Activated T-cell treated with anti-CD3 and anti-CD28 coated beads, Interleukin-2, amount 50 U/mL, for 4 hours (primary cell): ENCODE measurements at regions not wholly inside any gene's neighbourhood (a gene's known extent, or its start where the extent isn't known, plus 50 kb on each side); places are given as distances from the start of the nearest gene placed in this dataset.
"Not testable (repeated sequence)": the region's sequence is repeated elsewhere in the genome, so short reads cannot be mapped to it uniquely, and the experiment has no call there.

Experiments used
- ATAC-seq, 2 donors: fragments of 200-7000 bp; cut with Tn5 transposase; one replicate each; pipeline ENCODE4 v1.10.0; 2021
- DNase-seq: peaks from one replicate; pipeline ENCODE4 v3.0.0-alpha.2; 2020
- H3K27me3 Mint-ChIP-seq: one replicate; pipeline ENCODE4 v1.8.0; 2021; ENCODE audit warnings: low read depth, mixed read lengths
- H3K36me3 Mint-ChIP-seq: one replicate; pipeline ENCODE4 v1.8.0; 2022; ENCODE audit warnings: mixed read lengths; ENCODE audit not compliant: insufficient read depth
- H3K4me1 Mint-ChIP-seq: one replicate; pipeline ENCODE4 v1.8.0; 2021; ENCODE audit warnings: low read depth, mixed read lengths
- H3K4me3 Mint-ChIP-seq: one replicate; pipeline ENCODE4 v1.8.0; 2021; ENCODE audit warnings: mild to moderate bottlenecking, moderate library complexity, mixed read lengths
- H3K9me3 Mint-ChIP-seq: one replicate; pipeline ENCODE4 v1.8.0; 2021; ENCODE audit warnings: mixed read lengths

- ATAC-seq, result no peak
- H3K27me3 Mint-ChIP-seq, result no peaks in the 10 kb centered on the region
- H3K36me3 Mint-ChIP-seq, result peaks cover 29% of the 10 kb centered on the region
- no peaks in the 10 kb centered on the region for H3K9me3 Mint-ChIP-seq
- no peak for DNase-seq
- no peak overlapping the region for H3K4me3 Mint-ChIP-seq
- H3K4me1 Mint-ChIP-seq, result no peaks in the 10 kb centered on the region
These were observed 91.6 kb upstream of the NUDT6 start for GRCh38 chr4:123014038-123014437.

- Mint-ChIP-seq H3K4me1 (no peaks in the 10 kb centered on the region), H3K4me3 (no peak overlapping the region), H3K9me3 (peaks cover 4% of the 10 kb centered on the region), H3K27me3 (no peaks in the 10 kb centered on the region), H3K36me3 (peaks cover 26% of the 10 kb centered on the region)
- DNase-seq (no peak), ATAC-seq (no peak)
These were observed 94.7 kb upstream of the NUDT6 start for GRCh38 chr4:123017078-123017477.

GRCh38 chr4:123017636-123018395 lies 95.4 kb upstream of the NUDT6 start:
- ATAC-seq (no peak), DNase-seq (no peak)
- peaks cover 21% of the 10 kb centered on the region for H3K36me3 Mint-ChIP-seq
- peaks cover 4% of the 10 kb centered on the region for H3K9me3 Mint-ChIP-seq
- H3K4me1 Mint-ChIP-seq, result no peaks in the 10 kb centered on the region
- H3K4me3 Mint-ChIP-seq, result no peak overlapping the region
- H3K27me3 Mint-ChIP-seq, result no peaks in the 10 kb centered on the region

DNA sequence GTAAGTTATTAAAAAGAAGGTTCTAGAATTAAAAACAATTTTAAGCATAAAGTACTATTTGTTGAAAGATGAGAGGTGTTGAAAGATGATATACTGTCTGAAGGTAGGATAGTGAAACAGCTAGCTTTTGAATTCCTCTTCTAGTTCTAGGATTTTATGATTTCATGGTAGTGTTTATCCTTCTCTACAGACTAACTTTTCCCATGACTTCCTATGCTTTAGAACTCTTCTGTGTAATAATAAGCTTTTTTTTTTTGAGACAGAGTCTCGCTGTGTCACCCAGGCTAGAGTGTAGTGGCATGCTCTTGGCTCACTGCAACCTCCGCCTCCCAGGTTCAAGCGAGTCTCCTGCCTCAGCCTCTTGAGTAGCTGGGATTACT lies 96.0 kb upstream of the NUDT6 start:
- Mint-ChIP-seq H3K4me3 (no peak overlapping the region), H3K36me3 (peaks cover 20% of the 10 kb centered on the region), H3K9me3 (peaks cover 4% of the 10 kb centered on the region), H3K4me1 (no peaks in the 10 kb centered on the region), H3K27me3 (no peaks in the 10 kb centered on the region)
- DNase-seq (no peak), ATAC-seq (no peak)

GRCh38 chr4:123020285-123020684 lies 97.9 kb upstream of the NUDT6 start:
- H3K9me3 Mint-ChIP-seq, result peaks cover 4% of the 10 kb centered on the region
- H3K4me3 Mint-ChIP-seq, result no peak overlapping the region
- no peaks in the 10 kb centered on the region for H3K27me3 Mint-ChIP-seq
- ATAC-seq, result no peak
- DNase-seq, result no peak
- peaks cover 22% of the 10 kb centered on the region for H3K36me3 Mint-ChIP-seq
- H3K4me1 Mint-ChIP-seq, result no peaks in the 10 kb centered on the region

DNA sequence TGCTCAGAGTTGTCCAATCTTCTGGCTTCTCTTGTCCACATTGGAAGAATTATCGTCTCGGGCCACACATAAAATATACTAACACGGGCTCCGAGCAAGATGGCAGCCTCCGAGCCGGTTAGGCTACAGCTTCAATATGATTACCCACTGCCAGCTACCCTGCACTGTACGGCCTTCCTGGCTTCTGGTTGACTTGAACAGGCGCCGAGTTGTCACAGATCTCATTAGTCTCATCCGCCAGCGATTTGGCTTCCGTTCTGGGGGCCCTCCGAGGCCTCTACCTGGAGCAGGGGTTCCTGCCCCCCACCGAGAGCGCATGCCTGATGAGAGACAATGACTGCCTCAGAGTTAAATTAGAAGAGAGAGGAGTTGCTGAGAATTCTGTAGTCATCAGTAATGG lies 101.2 kb upstream of the NUDT6 start:
- H3K36me3 Mint-ChIP-seq, result peaks cover 36% of the 10 kb centered on the region

GRCh38 chr4:123024710-123025109 lies 102.3 kb upstream of the NUDT6 start:
- no peak for ATAC-seq
- H3K9me3 Mint-ChIP-seq, result peaks cover 4% of the 10 kb centered on the region
- no peak overlapping the region for H3K4me3 Mint-ChIP-seq

More for the DNA sequence above, 101.2 kb upstream of the NUDT6 start:
- H3K27me3 Mint-ChIP-seq, result no peaks in the 10 kb centered on the region
- H3K4me1 Mint-ChIP-seq, result peaks cover 3% of the 10 kb centered on the region
- peaks cover 4% of the 10 kb centered on the region for H3K9me3 Mint-ChIP-seq
- no peak overlapping the region for H3K4me3 Mint-ChIP-seq
- no peak for ATAC-seq
- no peak for DNase-seq

GRCh38 chr4:123025398-123025797 lies 103.0 kb upstream of the NUDT6 start:
- Mint-ChIP-seq H3K4me1 (peaks cover 3% of the 10 kb centered on the region), H3K9me3 (peaks cover 4% of the 10 kb centered on the region), H3K4me3 (no peak overlapping the region), H3K27me3 (no peaks in the 10 kb centered on the region), H3K36me3 (peaks cover 37% of the 10 kb centered on the region)
- ATAC-seq (no peak), DNase-seq (no peak)

More at GRCh38 chr4:123024710-123025109, 102.3 kb upstream of the NUDT6 start:
- no peaks in the 10 kb centered on the region for H3K27me3 Mint-ChIP-seq
- H3K4me1 Mint-ChIP-seq, result peaks cover 3% of the 10 kb centered on the region
- DNase-seq, result no peak
- H3K36me3 Mint-ChIP-seq, result peaks cover 41% of the 10 kb centered on the region

DNA sequence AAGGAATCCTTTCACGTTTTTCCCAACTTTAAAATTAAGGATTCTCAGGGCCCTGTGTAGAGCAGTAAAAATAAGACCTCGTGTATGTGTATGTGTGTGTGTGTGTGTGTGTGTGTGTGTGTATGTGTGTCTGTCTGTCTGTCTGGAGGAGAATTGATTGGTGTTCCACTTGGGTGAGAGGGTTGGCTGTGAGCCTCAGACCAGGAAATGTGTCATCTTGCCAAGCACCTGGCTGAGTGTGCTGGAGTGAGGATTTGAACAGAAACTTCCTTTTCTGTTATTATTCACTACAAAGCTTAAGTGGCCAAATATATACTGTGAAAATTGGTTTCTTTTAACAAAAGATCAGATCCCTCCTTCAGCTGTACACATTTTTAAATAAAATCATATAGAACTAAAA lies 103.6 kb upstream of the NUDT6 start:
- not testable (repeated sequence) for ATAC-seq, H3K9me3 Mint-ChIP-seq, H3K4me3 Mint-ChIP-seq, DNase-seq, H3K27me3 Mint-ChIP-seq, H3K4me1 Mint-ChIP-seq
- H3K36me3 Mint-ChIP-seq, result peaks cover 35% of the 10 kb centered on the region

DNA sequence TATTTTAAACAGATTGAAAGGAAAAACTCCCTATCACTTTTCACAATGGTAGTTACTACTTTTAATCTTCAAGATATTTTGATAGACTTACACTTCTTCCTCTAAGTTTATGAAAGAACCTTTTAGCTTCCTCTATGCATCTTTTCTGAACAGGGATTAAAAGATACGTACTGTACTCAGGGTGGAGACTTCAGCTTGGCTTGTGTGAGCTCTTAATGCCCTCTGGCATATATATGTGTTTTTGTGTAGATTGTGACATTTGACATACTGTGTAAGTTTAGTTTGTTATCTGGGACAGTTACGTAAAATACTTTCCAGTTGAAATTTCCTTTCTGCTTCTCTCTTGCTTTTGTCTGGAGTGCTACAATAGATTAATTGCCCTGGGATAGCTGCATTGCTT lies 109.3 kb upstream of the NUDT6 start:
- Mint-ChIP-seq H3K9me3 (no peaks in the 10 kb centered on the region), H3K36me3 (peaks cover 39% of the 10 kb centered on the region), H3K4me3 (no peak overlapping the region), H3K27me3 (no peaks in the 10 kb centered on the region), H3K4me1 (no peaks in the 10 kb centered on the region)
- DNase-seq, result no peak
- ATAC-seq, result no peak

GRCh38 chr4:123034023-123034422 lies 111.6 kb upstream of the NUDT6 start:
- DNase-seq, result no peak
- Mint-ChIP-seq H3K4me1 (no peaks in the 10 kb centered on the region), H3K27me3 (no peaks in the 10 kb centered on the region), H3K9me3 (no peaks in the 10 kb centered on the region), H3K4me3 (no peak overlapping the region), H3K36me3 (peaks cover 28% of the 10 kb centered on the region)
- ATAC-seq, result no peak

- H3K9me3 Mint-ChIP-seq, result no peaks in the 10 kb centered on the region
- DNase-seq (no peak), ATAC-seq (no peak)
- no peak overlapping the region for H3K4me3 Mint-ChIP-seq
- peaks cover 25% of the 10 kb centered on the region for H3K36me3 Mint-ChIP-seq
- no peaks in the 10 kb centered on the region for H3K27me3 Mint-ChIP-seq
- no peaks in the 10 kb centered on the region for H3K4me1 Mint-ChIP-seq
These were observed 112.8 kb upstream of the NUDT6 start for GRCh38 chr4:123035239-123035638.

GRCh38 chr4:123037804-123038203 lies 115.4 kb upstream of the NUDT6 start:
- peaks cover 2% of the 10 kb centered on the region for H3K4me1 Mint-ChIP-seq
- DNase-seq (no peak), ATAC-seq (no peak)
- peaks cover 12% of the 10 kb centered on the region for H3K9me3 Mint-ChIP-seq
- H3K4me3 Mint-ChIP-seq, result no peak overlapping the region
- no peaks in the 10 kb centered on the region for H3K27me3 Mint-ChIP-seq
- H3K36me3 Mint-ChIP-seq, result peaks cover 26% of the 10 kb centered on the region

DNA sequence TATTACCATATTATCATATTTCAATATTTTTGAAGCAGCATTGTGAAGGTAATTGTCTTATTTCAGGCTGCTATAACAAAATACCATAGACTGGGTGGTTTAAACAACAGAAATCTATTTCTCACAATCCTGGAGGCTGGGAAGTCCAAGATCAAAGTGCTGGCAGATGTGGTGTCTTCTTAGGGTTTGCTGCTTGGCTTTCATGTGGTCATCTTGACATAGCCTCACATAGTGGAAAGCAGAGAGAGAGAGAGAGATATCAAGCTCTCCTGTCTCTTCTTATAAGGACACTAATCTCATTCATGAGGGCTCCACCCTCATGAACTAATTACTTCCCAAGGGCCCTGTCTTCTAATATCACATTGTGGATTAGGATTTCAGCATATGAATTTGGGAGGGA lies 119.7 kb upstream of the NUDT6 start:
- no peak for ATAC-seq
- Mint-ChIP-seq H3K27me3 (no peaks in the 10 kb centered on the region), H3K4me3 (no peak overlapping the region), H3K36me3 (peaks cover 37% of the 10 kb centered on the region), H3K4me1 (peaks cover 2% of the 10 kb centered on the region), H3K9me3 (peaks cover 21% of the 10 kb centered on the region)
- no peak for DNase-seq

DNA sequence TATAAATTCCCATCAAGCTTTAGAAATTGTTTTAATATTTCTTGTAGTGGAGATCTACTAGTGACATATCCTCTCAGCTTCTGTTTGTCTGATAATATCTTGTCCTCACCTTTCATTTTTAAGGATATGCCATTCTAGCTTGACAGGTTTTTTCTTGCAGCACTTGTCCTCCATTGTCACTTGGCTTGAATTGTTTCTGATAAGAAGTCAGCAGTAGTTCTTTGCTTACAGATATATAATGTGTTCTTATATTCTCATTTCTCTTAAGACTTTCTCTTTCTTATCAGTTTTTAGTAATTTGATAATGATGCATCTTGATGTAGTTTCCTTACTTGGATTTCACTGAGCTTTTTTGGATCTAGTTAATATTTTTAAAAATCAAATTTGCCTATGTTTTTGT lies 120.6 kb upstream of the NUDT6 start:
- ATAC-seq, result no peak
- H3K36me3 Mint-ChIP-seq, result peaks cover 40% of the 10 kb centered on the region
- no peak for DNase-seq
- no peak overlapping the region for H3K4me3 Mint-ChIP-seq
- no peaks in the 10 kb centered on the region for H3K27me3 Mint-ChIP-seq
- H3K9me3 Mint-ChIP-seq, result peaks cover 28% of the 10 kb centered on the region
- peaks cover 3% of the 10 kb centered on the region for H3K4me1 Mint-ChIP-seq
